Esophagus muscularis mucosa (tissue), 4 donors: ENCODE measurements at regions not wholly inside any gene's neighbourhood (a gene's known extent, or its start where the extent isn't known, plus 50 kb on each side); places are given as distances from the start of the nearest gene placed in this dataset.

Experiments used
- EP300 ChIP-seq: sonication (generic); formaldehyde crosslinking; IDR thresholded peaks from one replicate; pipeline ENCODE4 v1.6.1; 2017; ENCODE audit warnings: antibody characterized with exemption
- POLR2A ChIP-seq: fragments of 450-650 bp; IDR thresholded peaks from one replicate; pipeline ENCODE4 v1.6.1; 2017; ENCODE audit warnings: antibody characterized with exemption, moderate library complexity, mild to moderate bottlenecking, low read depth
- TF ChIP-seq, protein P1 (sequence below), 3 experiments: fragments of 200-600 bp in 2 of 3; fragments of 450-650 bp in 1 of 3; sonication (generic) in 2 of 3; IDR thresholded peaks; one replicate each; pipeline ENCODE4 v1.5.1; 2017 to 2019; ENCODE audit warnings: antibody characterized with exemption in 3 of 3, mild to moderate bottlenecking in 2 of 3, moderate library complexity in 1 of 3

DNA sequence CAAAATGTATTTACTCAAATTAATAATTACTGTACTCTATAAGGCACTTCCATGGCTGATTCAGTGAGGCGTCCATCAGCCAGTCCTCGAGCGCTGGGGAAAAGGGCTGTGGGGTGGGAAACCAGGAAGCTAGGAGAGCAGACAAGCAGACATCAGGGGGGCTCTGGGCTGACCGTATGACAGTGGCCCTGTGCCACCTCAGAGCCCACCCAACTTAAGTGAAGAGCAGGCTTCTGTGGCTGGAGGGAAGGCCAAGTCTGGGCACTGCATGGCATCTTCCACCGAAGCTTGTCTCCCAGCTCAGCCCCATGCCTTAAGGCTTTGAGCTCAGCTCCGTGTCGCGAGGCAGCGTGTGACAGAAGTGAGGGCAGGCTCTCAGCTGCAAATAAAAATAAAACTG, 464.5 kb upstream of the ZMIZ1 start:
- TF ChIP-seq, protein P1, sequence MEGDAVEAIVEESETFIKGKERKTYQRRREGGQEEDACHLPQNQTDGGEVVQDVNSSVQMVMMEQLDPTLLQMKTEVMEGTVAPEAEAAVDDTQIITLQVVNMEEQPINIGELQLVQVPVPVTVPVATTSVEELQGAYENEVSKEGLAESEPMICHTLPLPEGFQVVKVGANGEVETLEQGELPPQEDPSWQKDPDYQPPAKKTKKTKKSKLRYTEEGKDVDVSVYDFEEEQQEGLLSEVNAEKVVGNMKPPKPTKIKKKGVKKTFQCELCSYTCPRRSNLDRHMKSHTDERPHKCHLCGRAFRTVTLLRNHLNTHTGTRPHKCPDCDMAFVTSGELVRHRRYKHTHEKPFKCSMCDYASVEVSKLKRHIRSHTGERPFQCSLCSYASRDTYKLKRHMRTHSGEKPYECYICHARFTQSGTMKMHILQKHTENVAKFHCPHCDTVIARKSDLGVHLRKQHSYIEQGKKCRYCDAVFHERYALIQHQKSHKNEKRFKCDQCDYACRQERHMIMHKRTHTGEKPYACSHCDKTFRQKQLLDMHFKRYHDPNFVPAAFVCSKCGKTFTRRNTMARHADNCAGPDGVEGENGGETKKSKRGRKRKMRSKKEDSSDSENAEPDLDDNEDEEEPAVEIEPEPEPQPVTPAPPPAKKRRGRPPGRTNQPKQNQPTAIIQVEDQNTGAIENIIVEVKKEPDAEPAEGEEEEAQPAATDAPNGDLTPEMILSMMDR (IDR thresholded peaks at IDR 0.05): no peak
- no peak for TF ChIP-seq POLR2A
- TF ChIP-seq EP300: no peak
